SK-MEL-5 (cell line): ENCODE measurements at regions not wholly inside any gene's neighbourhood (a gene's known extent, or its start where the extent isn't known, plus 50 kb on each side); places are given as distances from the start of the nearest gene placed in this dataset.

Source experiments
- DNase-seq: peaks from one replicate; pipeline ENCODE4 v3.0.0-alpha.2; 2016; ENCODE audit warnings: low read depth, low spot score
- in situ Hi-C: cut with HindIII; loops from 2 replicates; pipeline ENCODE4 v1.10.0; 2016; ENCODE audit warnings: low sequenced_read_pairs, high pct_unique_total_duplicates, low pct_unique_long_range_greater_than_20kb

GRCh38 chr10:21260066-21260465 is 265.4 kb downstream of the SKIDA1 start:
- in situ Hi-C loops, result no loop called here
- no peak for DNase-seq

GRCh38 chr10:21257919-21258318 is 267.6 kb downstream of the SKIDA1 start:
- in situ Hi-C loops, result no loop called here
- no peak for DNase-seq

- in situ Hi-C loops, result no loop called here
- DNase-seq, result no peak
Measured at GRCh38 chr10:21257191-21257590, 268.3 kb downstream of the SKIDA1 start.

GRCh38 chr10:21249435-21249834 is 276.0 kb downstream of the SKIDA1 start:
- in situ Hi-C loops, result no loop called here
- no peak for DNase-seq

- DNase-seq, result no peak
- in situ Hi-C loops, result no loop called here
Measured at GRCh38 chr10:21247592-21247991, 277.9 kb downstream of the SKIDA1 start.

- no peak for DNase-seq
- in situ Hi-C loops, result no loop called here
Measured at GRCh38 chr10:21246178-21246577, 279.3 kb downstream of the SKIDA1 start.

- in situ Hi-C loops, result no loop called here
- DNase-seq, result no peak
Measured at GRCh38 chr10:21243748-21244257, 281.7 kb downstream of the SKIDA1 start.

GRCh38 chr10:21242915-21243314 is 282.6 kb downstream of the SKIDA1 start:
- no peak for DNase-seq
- in situ Hi-C loops, result no loop called here

GRCh38 chr10:21238717-21239116 is 286.8 kb downstream of the SKIDA1 start:
- in situ Hi-C loops, result no loop called here
- DNase-seq, result no peak

GRCh38 chr10:21238044-21238443 is 287.4 kb downstream of the SKIDA1 start:
- DNase-seq, result no peak
- in situ Hi-C loops, result no loop called here

- DNase-seq, result no peak
- in situ Hi-C loops, result no loop called here
Measured at GRCh38 chr10:21234761-21235160, 290.7 kb downstream of the SKIDA1 start.

GRCh38 chr10:21230219-21230618 is 295.3 kb downstream of the SKIDA1 start:
- in situ Hi-C loops, result no loop called here
- no peak for DNase-seq

GRCh38 chr10:21217748-21218367 is 307.6 kb downstream of the SKIDA1 start:
- in situ Hi-C loops, result no loop called here
- no peak for DNase-seq

GRCh38 chr10:21217107-21217506 is 308.4 kb downstream of the SKIDA1 start:
- in situ Hi-C loops, result no loop called here
- DNase-seq, result no peak

- in situ Hi-C loops, result no loop called here
- no peak for DNase-seq
Measured at GRCh38 chr10:21214329-21214728, 311.2 kb downstream of the SKIDA1 start.

GRCh38 chr10:21213381-21213780 is 312.1 kb downstream of the SKIDA1 start:
- no peak for DNase-seq
- in situ Hi-C loops, result no loop called here

GRCh38 chr10:21212912-21213311 is 312.6 kb downstream of the SKIDA1 start:
- in situ Hi-C loops, result no loop called here
- DNase-seq, result no peak

GRCh38 chr10:21212348-21212747 is 313.1 kb downstream of the SKIDA1 start:
- DNase-seq, result no peak
- in situ Hi-C loops, result no loop called here

- in situ Hi-C loops, result no loop called here
- DNase-seq, result no peak
Measured at GRCh38 chr10:21209495-21209894, 312.4 kb upstream of the NEBL start.
